Body of pancreas (tissue), 4 donors: ENCODE measurements at regions not wholly inside any gene's neighbourhood (a gene's known extent, or its start where the extent isn't known, plus 50 kb on each side); places are given as distances from the start of the nearest gene placed in this dataset. TPM values are rescaled to one million over a fixed set of nuclear protein-coding genes. Genes with fewer than 3 reads are reported as not detected.

Experiments
- ATAC-seq: fragments of 150-250 bp; one replicate; pipeline ENCODE4 v1.9.1; 2016
- DNase-seq, 4 donors: peaks; one replicate each; pipeline ENCODE4 v3.0.0-alpha.2; 2019
- H3K27ac ChIP-seq, 4 donors: fragments of 200-600 bp; sonication (generic); 1 replicate in 3 of 4; 2 replicates in 1 of 4; pipeline versions ENCODE4 v1.5.1 to v1.6.1; 2016 to 2019; ENCODE audit warnings: mild to moderate bottlenecking in 1 of 4, mixed read lengths in 1 of 4, moderate library complexity in 1 of 4
- H3K27me3 ChIP-seq, 2 donors: fragments of 200-600 bp; sonication (generic); one replicate each; pipeline ENCODE4 v1.6.0; 2016; ENCODE audit warnings: mild to moderate bottlenecking in 1 of 2
- H3K36me3 ChIP-seq, 2 donors: fragments of 200-600 bp; sonication (generic); replicated peaks in 1 of 2; 2 replicates each; pipeline ENCODE4 v1.5.1; 2016; ENCODE audit warnings: low read depth in 2 of 2; ENCODE audit not compliant: insufficient read depth in 1 of 2
- H3K4me1 ChIP-seq: fragments of 200-600 bp; sonication (generic); one replicate; pipeline ENCODE4 v1.6.0; 2016
- H3K4me3 ChIP-seq, 2 donors: fragments of 200-600 bp; sonication (generic); 1 replicate in 1 of 2; 2 replicates in 1 of 2; pipeline ENCODE4 v1.5.1; 2016 to 2019
- H3K9me3 ChIP-seq, 3 donors: fragments of 200-600 bp; sonication (generic); 1 replicate in 2 of 3; 2 replicates in 1 of 3; pipeline ENCODE4 v1.5.1; 2016
- POLR2A ChIP-seq, 3 donors: fragments of 450-650 bp; IDR thresholded peaks; one replicate each; pipeline ENCODE4 v1.6.1; 2016; ENCODE audit warnings: antibody characterized with exemption in 3 of 3, mild to moderate bottlenecking in 2 of 3
- WGBS, 2 donors: methylation state at CpG; one replicate each; pipeline ENCODE4 v1.1.5; 2017; 5-methylcytosine and 5-hydroxymethylcytosine counted together
- intact Hi-C: fragments of 100-400 bp; cut with DNase I; formaldehyde crosslinking; loops from one replicate; pipeline ENCODE4 v1.15.1; 2023
- small RNA-seq: library from RNA; depleted of rRNA; stranded (forward); fragments of <200 nt; gene quantifications from one replicate; pipeline ENCODE3, GENCODE V24; 2016
- TF ChIP-seq, protein P1 (sequence below), 7 experiments: fragments of 450-650 bp in 4 of 7; fragments of 200-600 bp in 3 of 7; sonication (generic) in 3 of 7; IDR thresholded peaks; one replicate each; pipeline ENCODE4 v1.5.1; 2016 to 2019; ENCODE audit warnings: antibody characterized with exemption in 7 of 7

DNA sequence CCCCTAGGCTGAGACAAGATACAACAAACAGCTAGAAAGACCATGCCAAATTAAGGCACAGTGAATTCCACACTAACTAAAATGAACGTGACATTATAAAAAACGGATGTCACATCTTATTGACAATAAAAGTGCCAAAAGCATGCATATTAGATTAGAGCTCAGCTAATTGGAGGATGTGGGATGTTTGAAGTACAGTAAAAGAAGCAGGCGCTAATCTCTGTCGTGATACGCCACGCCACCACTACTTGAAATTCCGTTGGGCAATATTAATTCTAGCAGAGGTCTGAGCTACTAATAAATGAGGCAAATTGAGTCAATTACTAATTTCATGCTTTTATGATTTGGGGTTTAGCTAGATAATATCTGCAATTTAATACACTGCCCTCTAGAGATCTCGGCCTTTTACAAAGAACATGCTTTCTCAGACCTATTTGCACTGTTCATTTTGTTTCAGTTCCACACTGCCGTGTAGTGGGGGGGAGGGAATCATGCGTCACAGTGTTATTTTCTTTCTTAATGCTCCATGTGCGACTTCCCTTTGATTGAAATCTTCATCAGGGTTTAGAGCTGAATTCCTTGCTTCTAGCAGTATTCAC is 52.9 kb upstream of the ROBO2 start:
- WGBS, 2 donors = 85 to 86% methylated on average over 11 of the region's 11 CpGs
- no peaks in the 10 kb centered on the region for H3K4me1 ChIP-seq
- no peak overlapping the region for H3K4me3 ChIP-seq
- ATAC-seq = no peak
- no peak overlapping the region for H3K27ac ChIP-seq
- no peaks in the 10 kb centered on the region for H3K36me3 ChIP-seq
- no peak for TF ChIP-seq POLR2A (IDR thresholded peaks at IDR 0.05)
- TF ChIP-seq, protein P1, sequence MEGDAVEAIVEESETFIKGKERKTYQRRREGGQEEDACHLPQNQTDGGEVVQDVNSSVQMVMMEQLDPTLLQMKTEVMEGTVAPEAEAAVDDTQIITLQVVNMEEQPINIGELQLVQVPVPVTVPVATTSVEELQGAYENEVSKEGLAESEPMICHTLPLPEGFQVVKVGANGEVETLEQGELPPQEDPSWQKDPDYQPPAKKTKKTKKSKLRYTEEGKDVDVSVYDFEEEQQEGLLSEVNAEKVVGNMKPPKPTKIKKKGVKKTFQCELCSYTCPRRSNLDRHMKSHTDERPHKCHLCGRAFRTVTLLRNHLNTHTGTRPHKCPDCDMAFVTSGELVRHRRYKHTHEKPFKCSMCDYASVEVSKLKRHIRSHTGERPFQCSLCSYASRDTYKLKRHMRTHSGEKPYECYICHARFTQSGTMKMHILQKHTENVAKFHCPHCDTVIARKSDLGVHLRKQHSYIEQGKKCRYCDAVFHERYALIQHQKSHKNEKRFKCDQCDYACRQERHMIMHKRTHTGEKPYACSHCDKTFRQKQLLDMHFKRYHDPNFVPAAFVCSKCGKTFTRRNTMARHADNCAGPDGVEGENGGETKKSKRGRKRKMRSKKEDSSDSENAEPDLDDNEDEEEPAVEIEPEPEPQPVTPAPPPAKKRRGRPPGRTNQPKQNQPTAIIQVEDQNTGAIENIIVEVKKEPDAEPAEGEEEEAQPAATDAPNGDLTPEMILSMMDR (IDR thresholded peaks at IDR 0.05) = no peak
- H3K27me3 ChIP-seq = no peaks in the 10 kb centered on the region
- intact Hi-C loops = no loop called here
- DNase-seq = no peak
- no peaks in the 10 kb centered on the region for H3K9me3 ChIP-seq

Small RNA genes in the stretch of these regions (small RNA-seq; reads per million reads assigned to genes)
- not detected for gene RF00019
